HepG2 (cell line): ENCODE measurements at regions not wholly inside any gene's neighbourhood (a gene's known extent, or its start where the extent isn't known, plus 50 kb on each side); places are given as distances from the start of the nearest gene placed in this dataset.

Experiments used
- ATAC-seq: fragments of 200-7000 bp; cut with Tn5 transposase; 3 replicates; pipeline ENCODE4 v1.9.1; 2020; ENCODE audit warnings: mild to moderate bottlenecking, moderate library complexity
- BruUV-seq: library from RNA; stranded (reverse); fragments of 400-500 nt; replicated peaks from 2 replicates; lab custom pipeline; 2021; lab: Mats Ljungman, UMichigan
- CTCF ChIA-PET: fragments of 300-600 bp; formaldehyde crosslinking; extraction: SDS; loops from one replicate; lab custom pipeline; 2021; ENCODE audit warnings: low total read pairs, inconsistent platforms, low intra/inter-chr PET ratio; lab: Yijun Ruan, JAX
- POLR2A ChIA-PET: fragments of 350-600 bp; sonication (Branson Sonifier 250); formaldehyde crosslinking; loops from one replicate; lab custom pipeline; 2020; ENCODE audit warnings: antibody characterized with exemption, inconsistent platforms; lab: Yijun Ruan, JAX
- DNase-seq: peaks from one replicate; pipeline ENCODE4 v3.0.0-alpha.2; 2015; ENCODE audit warnings: low spot score
- FAIRE-seq: peaks from 3 replicates; lab custom pipeline; 2011; peaks lifted over from hg19 to GRCh38; lab: Jason Lieb, UNC
- H2AFZ ChIP-seq: one replicate; pipeline ENCODE4 v1.6.1; 2011; ENCODE audit warnings: low read length, inconsistent platforms
- H3K27ac ChIP-seq: fragments of 300-600 bp; 3 replicates; pipeline ENCODE4 v1.8.0; 2011; ENCODE audit warnings: mixed run types, mild to moderate bottlenecking, mixed read lengths, low read length, inconsistent platforms; ENCODE audit not compliant: insufficient read depth; ENCODE audit errors: extremely low read length
- H3K27me3 ChIP-seq, 2 experiments: fragments of 200-600 bp in 1 of 2; 2 replicates in 1 of 2; 3 replicates in 1 of 2; pipeline versions ENCODE4 v1.6.0 to v1.8.0; 2011; ENCODE audit warnings: low read length in 2 of 2, mild to moderate bottlenecking in 2 of 2, moderate library complexity in 2 of 2, inconsistent platforms in 1 of 2; ENCODE audit not compliant: insufficient read depth in 2 of 2, control insufficient read depth in 1 of 2
- H3K36me3 ChIP-seq, 2 experiments: fragments of 200-600 bp in 1 of 2; replicated peaks in 1 of 2; 2 replicates in 1 of 2; 3 replicates in 1 of 2; pipeline versions ENCODE4 v1.5.1 to v1.8.0; 2011; ENCODE audit warnings: low read length in 2 of 2, inconsistent platforms in 1 of 2; ENCODE audit not compliant: insufficient read depth in 2 of 2, control insufficient read depth in 1 of 2
- H3K4me1 ChIP-seq: 2 replicates; pipeline ENCODE4 v1.5.1; 2012; ENCODE audit warnings: low read length, inconsistent platforms; ENCODE audit not compliant: insufficient read depth
- H3K4me2 ChIP-seq: 2 replicates; pipeline ENCODE4 v1.6.0; 2011; ENCODE audit warnings: low read depth, low read length, inconsistent platforms
- H3K4me3 ChIP-seq, 3 experiments: fragments of 200-600 bp in 1 of 3; sonication (generic), shearing (Covaris generic) in 1 of 3; replicated peaks in 1 of 3; 2 replicates each; pipeline ENCODE4 v1.5.1; 2011 to 2016; ENCODE audit warnings: low read length in 3 of 3, inconsistent platforms in 2 of 3, low read depth in 2 of 3, mild to moderate bottlenecking in 2 of 3, control low read depth in 1 of 3, mixed read lengths in 1 of 3; ENCODE audit not compliant: insufficient read depth in 1 of 3
- H3K79me2 ChIP-seq: one replicate; pipeline ENCODE4 v1.6.1; 2011; ENCODE audit warnings: low read length, inconsistent platforms; ENCODE audit not compliant: insufficient read depth
- H3K9ac ChIP-seq: 2 replicates; pipeline ENCODE4 v1.6.0; 2011; ENCODE audit warnings: mild to moderate bottlenecking, low read depth, low read length, inconsistent platforms; ENCODE audit not compliant: insufficient read depth
- H3K9me3 ChIP-seq: 2 replicates; pipeline ENCODE4 v1.5.1; 2012; ENCODE audit warnings: mild to moderate bottlenecking, low read length
- H4K20me1 ChIP-seq: 2 replicates; pipeline ENCODE4 v1.6.0; 2011; ENCODE audit warnings: inconsistent platforms, mild to moderate bottlenecking, low read length, moderate library complexity; ENCODE audit not compliant: insufficient read depth
- AHR ChIP-seq: IDR thresholded peaks from 2 replicates; pipeline ENCODE4 v1.6.1; 2018; ENCODE audit warnings: missing genetic modification reagents, missing compliant biosample characterization
- CENPX ChIP-seq: sonication (generic); formaldehyde crosslinking; IDR thresholded peaks from 2 replicates; pipeline ENCODE4 v1.9.0; 2021; ENCODE audit warnings: mild to moderate bottlenecking, missing genetic modification reagents, moderate library complexity
- FLYWCH1 ChIP-seq: sonication (generic); formaldehyde crosslinking; IDR thresholded peaks from 2 replicates; pipeline ENCODE4 v1.8.1; 2023; ENCODE audit warnings: mild to moderate bottlenecking, missing genetic modification reagents
- FOXK2 ChIP-seq: fragments of 450-650 bp; IDR thresholded peaks from 2 replicates; pipeline ENCODE4 v1.6.1; 2016
- GABPA ChIP-seq, 2 experiments: IDR thresholded peaks; 2 replicates each; pipeline ENCODE4 v1.6.1; 2011 to 2016; ENCODE audit warnings: low read depth in 2 of 2, low read length in 1 of 2, missing biosample characterization in 1 of 2, missing genetic modification characterization in 1 of 2
- HMGA1 ChIP-seq: sonication (generic); formaldehyde crosslinking; conservative IDR thresholded peaks from 2 replicates; pipeline ENCODE4 v1.4.0; 2020; ENCODE audit warnings: missing genetic modification reagents
- HMGXB3 ChIP-seq: sonication (generic); formaldehyde crosslinking; IDR thresholded peaks from 2 replicates; pipeline ENCODE4 v1.4.0; 2020; ENCODE audit warnings: missing genetic modification reagents, borderline replicate concordance
- SNAPC5 ChIP-seq: sonication (generic); formaldehyde crosslinking; IDR thresholded peaks from 2 replicates; pipeline ENCODE4 v1.8.1; 2023; ENCODE audit warnings: mild to moderate bottlenecking, missing genetic modification reagents, borderline replicate concordance
- SOX6 ChIP-seq, 2 experiments: fragments of 450-650 bp in 1 of 2; sonication (generic) in 1 of 2; formaldehyde crosslinking in 1 of 2; IDR thresholded peaks; 2 replicates each; pipeline versions ENCODE4 v1.4.0 to v1.6.1; 2017 to 2020; ENCODE audit warnings: antibody characterized with exemption in 1 of 2, mild to moderate bottlenecking in 1 of 2, missing genetic modification reagents in 1 of 2
- ZBTB10 ChIP-seq: sonication (generic); formaldehyde crosslinking; IDR thresholded peaks from 2 replicates; pipeline ENCODE4 v1.4.0; 2020; ENCODE audit warnings: missing genetic modification reagents, borderline replicate concordance
- ZFP1 ChIP-seq: IDR thresholded peaks from 2 replicates; pipeline ENCODE4 v1.6.1; 2016
- ZNF513 ChIP-seq: sonication (generic); formaldehyde crosslinking; conservative IDR thresholded peaks from 2 replicates; pipeline ENCODE4 v1.5.0; 2020; ENCODE audit warnings: missing genetic modification reagents
- ZNF558 ChIP-seq: sonication (generic); formaldehyde crosslinking; IDR thresholded peaks from 2 replicates; pipeline ENCODE4 v1.9.0; 2022; ENCODE audit warnings: mild to moderate bottlenecking, missing genetic modification reagents, borderline replicate concordance
- ZNF563 ChIP-seq: sonication (generic); formaldehyde crosslinking; IDR thresholded peaks from 2 replicates; pipeline ENCODE4 v1.8.0; 2022; ENCODE audit warnings: mild to moderate bottlenecking, moderate library complexity, missing genetic modification reagents
- ZNF570 ChIP-seq: sonication (generic); formaldehyde crosslinking; IDR thresholded peaks from 2 replicates; pipeline ENCODE4 v1.4.0; 2020; ENCODE audit warnings: mild to moderate bottlenecking, missing genetic modification reagents, borderline replicate concordance
- ZNF660 ChIP-seq: sonication (generic); formaldehyde crosslinking; IDR thresholded peaks from 2 replicates; pipeline ENCODE4 v1.5.1; 2020; ENCODE audit warnings: mild to moderate bottlenecking, low read depth, missing genetic modification reagents, borderline replicate concordance
- ZNF772 ChIP-seq: sonication (generic); formaldehyde crosslinking; IDR thresholded peaks from 2 replicates; pipeline ENCODE4 v1.5.0; 2020; ENCODE audit warnings: mild to moderate bottlenecking, missing genetic modification reagents
- WGBS: methylation state at CpG from one replicate; pipeline ENCODE4 v1.1.6; 2017; ENCODE audit warnings: low lambda C conversion rate; 5-methylcytosine and 5-hydroxymethylcytosine counted together
- in situ Hi-C: cut with HindIII; loops from 2 replicates; pipeline ENCODE4 v1.10.0; 2017; ENCODE audit warnings: low pct_unique_long_range_greater_than_20kb; ENCODE audit not compliant: extremely low pct_ligation_motif_present
- intact Hi-C: fragments of 100-400 bp; cut with micrococcal nuclease; formaldehyde crosslinking; loops from one replicate; pipeline ENCODE4 v1.10.0; 2022; ENCODE audit not compliant: unreplicated experiment

- Histone ChIP-seq H3K27me3 (no peaks in the 10 kb centered on the region), H3K27ac (no peak overlapping the region), H3K4me2 (no peak overlapping the region), H3K9ac (no peak overlapping the region), H4K20me1 (no peaks in the 10 kb centered on the region), H2AFZ (no peak overlapping the region), H3K4me1 (no peaks in the 10 kb centered on the region), H3K9me3 (no peaks in the 10 kb centered on the region), H3K79me2 (no peaks in the 10 kb centered on the region), H3K36me3 (no peaks in the 10 kb centered on the region), H3K4me3 (no peak overlapping the region)
- in situ Hi-C loops = no loop called here
- FAIRE-seq (no peak), ATAC-seq (no peak), DNase-seq (no peak)
- intact Hi-C loops = no loop called here
- 12% methylated on average over 2 of the region's 2 CpGs for WGBS
- no TSS peak for BruUV-seq
- CTCF ChIA-PET = no interaction called here
- POLR2A ChIA-PET = no interaction called here
- TF ChIP-seq SOX6 (IDR thresholded peaks at IDR 0.05) (no peak), SOX6 (CRISPR knock-in tag; IDR thresholded peaks at IDR 0.05) (no peak), GABPA (IDR thresholded peaks at IDR 0.05; ENCODE audit: low read depth, low read length) (no peak), GABPA (CRISPR knock-in tag; IDR thresholded peaks at IDR 0.05; ENCODE audit: low read depth) (no peak), ZNF513 (CRISPR knock-in tag) (no peak), FLYWCH1 (CRISPR knock-in tag) (no peak), ZNF772 (CRISPR knock-in tag) (no peak), ZFP1 (CRISPR knock-in tag) (no peak), ZNF660 (CRISPR knock-in tag) (no peak), HMGXB3 (CRISPR knock-in tag) (no peak), FOXK2 (no peak), HMGA1 (CRISPR knock-in tag) (no peak), CENPX (CRISPR knock-in tag) (no peak), ZNF570 (CRISPR knock-in tag) (no peak), ZBTB10 (CRISPR knock-in tag) (no peak), AHR (CRISPR knock-in tag) (no peak), ZNF563 (no peak), SNAPC5 (CRISPR knock-in tag) (no peak), ZNF558 (CRISPR knock-in tag) (no peak)
Observed at GRCh38 chr1:58109646-58110200, 436.8 kb downstream of the OMA1 start.
